Liver (tissue), 7 donors: ENCODE measurements at regions not wholly inside any gene's neighbourhood (a gene's known extent, or its start where the extent isn't known, plus 50 kb on each side); places are given as distances from the start of the nearest gene placed in this dataset. TPM values are rescaled to one million over a fixed set of nuclear protein-coding genes. Genes with fewer than 3 reads are reported as not detected.
"Not testable (repeated sequence)": the region's sequence is repeated elsewhere in the genome, so short reads cannot be mapped to it uniquely, and the experiment has no call there.

ENCODE experiments used
- DNase-seq: peaks from one replicate; pipeline ENCODE4 v3.0.0-alpha.2; 2017; ENCODE audit warnings: low spot score
- H3K27ac ChIP-seq, 2 donors: one replicate each; pipeline ENCODE4 v1.7.0; 2013; ENCODE audit warnings: inconsistent platforms in 2 of 2, low read length in 2 of 2, control low read depth in 1 of 2, low read depth in 1 of 2, mild to moderate bottlenecking in 1 of 2
- H3K27me3 ChIP-seq, 4 donors: one replicate each; pipeline versions ENCODE4 v1.6.1 to v1.7.0; 2013; ENCODE audit warnings: low read length in 3 of 4, inconsistent platforms in 1 of 4, mild to moderate bottlenecking in 1 of 4, moderate library complexity in 1 of 4; ENCODE audit not compliant: control insufficient read depth in 4 of 4, insufficient read depth in 4 of 4
- H3K36me3 ChIP-seq, 4 donors: one replicate each; pipeline versions ENCODE4 v1.6.1 to v1.7.0; 2013; ENCODE audit warnings: low read length in 3 of 4, mild to moderate bottlenecking in 3 of 4, low read depth in 1 of 4, moderate library complexity in 1 of 4; ENCODE audit not compliant: control insufficient read depth in 4 of 4, insufficient read depth in 3 of 4
- H3K4me1 ChIP-seq, 4 donors: one replicate each; pipeline versions ENCODE4 v1.6.1 to v1.7.0; 2013; ENCODE audit warnings: low read length in 3 of 4, mild to moderate bottlenecking in 3 of 4, moderate library complexity in 1 of 4; ENCODE audit not compliant: control insufficient read depth in 4 of 4, insufficient read depth in 4 of 4
- H3K4me3 ChIP-seq, 3 donors: one replicate each; pipeline versions ENCODE4 v1.6.1 to v1.7.0; 2013; ENCODE audit warnings: low read length in 3 of 3, control low read depth in 1 of 3, low read depth in 1 of 3, mild to moderate bottlenecking in 1 of 3
- H3K9ac ChIP-seq, 2 donors: one replicate each; pipeline ENCODE4 v1.7.0; 2013; ENCODE audit warnings: low read length in 2 of 2, mild to moderate bottlenecking in 2 of 2, moderate library complexity in 2 of 2, control low read depth in 1 of 2, low read depth in 1 of 2
- H3K9me3 ChIP-seq, 4 donors: one replicate each; pipeline versions ENCODE4 v1.6.1 to v1.7.0; 2013; ENCODE audit warnings: low read length in 3 of 4; ENCODE audit not compliant: control insufficient read depth in 4 of 4
- WGBS: extraction: QIAGEN DNeasy Blood & Tissue Kit; methylation state at CpG from one replicate; pipeline ENCODE4 v1.1.7; 2013; 5-methylcytosine and 5-hydroxymethylcytosine counted together
- small RNA-seq: library from RNA; depleted of rRNA; stranded (forward); fragments of <200 nt; gene quantifications from one replicate; pipeline ENCODE3, GENCODE V24; 2014
- donor health status: healthy.
- donor health status: healthy.
- donor health status: healthy.

GRCh38 chr15:84550503-84550902, 50.3 kb upstream of the ZSCAN2 start:
- not testable (repeated sequence) for H3K27ac ChIP-seq, DNase-seq, H3K4me3 ChIP-seq, H3K9me3 ChIP-seq, H3K4me1 ChIP-seq, H3K9ac ChIP-seq, H3K27me3 ChIP-seq, H3K36me3 ChIP-seq
- 96% methylated on average over 5 of the region's 5 CpGs for WGBS

Small RNA genes in the stretch of these regions (small RNA-seq; reads per million reads assigned to genes)
- gene AC048382.3 (not detected), gene CSPG4P5 (not detected), gene RF00017 (not detected), gene RN7SL417P (not detected)
